Fibroblast of pulmonary artery (primary cell): ENCODE measurements at regions not wholly inside any gene's neighbourhood (a gene's known extent, or its start where the extent isn't known, plus 50 kb on each side); places are given as distances from the start of the nearest gene placed in this dataset.

Experiments
- DNase-seq: peaks from one replicate; pipeline ENCODE4 v3.0.0-alpha.2; 2010; ENCODE audit warnings: low read depth
- H3K4me3 ChIP-seq: replicated peaks from 2 replicates; pipeline ENCODE4 v1.5.1; 2011; ENCODE audit warnings: low read depth, mild to moderate bottlenecking, control low read depth, low read length, moderate library complexity
- CTCF ChIP-seq: IDR thresholded peaks from 2 replicates; pipeline ENCODE4 v1.5.1; 2011; ENCODE audit warnings: mild to moderate bottlenecking, control low read depth, low read length, inconsistent platforms; ENCODE audit errors: missing control alignments

DNA sequence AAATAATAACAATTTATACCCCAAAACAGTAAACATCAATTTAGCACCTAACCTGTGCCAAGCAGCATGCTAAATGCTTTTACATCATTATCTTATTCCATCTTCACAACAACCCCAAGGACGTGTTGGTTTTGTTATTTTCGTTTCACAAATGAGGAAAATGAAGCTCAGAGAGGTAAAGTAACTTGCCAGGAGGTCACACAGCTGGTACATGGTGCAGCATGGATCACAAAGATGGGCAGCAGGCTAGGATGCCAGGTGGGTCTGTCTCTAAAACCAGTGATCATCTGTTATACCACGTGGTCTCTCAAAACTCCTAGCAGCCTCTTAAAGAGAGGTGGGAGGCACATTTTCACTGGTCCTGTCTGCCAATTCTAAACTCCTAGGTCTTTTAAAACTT, 323.6 kb upstream of the F9 start:
- no peak for DNase-seq
- H3K4me3 ChIP-seq, result no peak overlapping the region
- no peak for TF ChIP-seq CTCF

DNA sequence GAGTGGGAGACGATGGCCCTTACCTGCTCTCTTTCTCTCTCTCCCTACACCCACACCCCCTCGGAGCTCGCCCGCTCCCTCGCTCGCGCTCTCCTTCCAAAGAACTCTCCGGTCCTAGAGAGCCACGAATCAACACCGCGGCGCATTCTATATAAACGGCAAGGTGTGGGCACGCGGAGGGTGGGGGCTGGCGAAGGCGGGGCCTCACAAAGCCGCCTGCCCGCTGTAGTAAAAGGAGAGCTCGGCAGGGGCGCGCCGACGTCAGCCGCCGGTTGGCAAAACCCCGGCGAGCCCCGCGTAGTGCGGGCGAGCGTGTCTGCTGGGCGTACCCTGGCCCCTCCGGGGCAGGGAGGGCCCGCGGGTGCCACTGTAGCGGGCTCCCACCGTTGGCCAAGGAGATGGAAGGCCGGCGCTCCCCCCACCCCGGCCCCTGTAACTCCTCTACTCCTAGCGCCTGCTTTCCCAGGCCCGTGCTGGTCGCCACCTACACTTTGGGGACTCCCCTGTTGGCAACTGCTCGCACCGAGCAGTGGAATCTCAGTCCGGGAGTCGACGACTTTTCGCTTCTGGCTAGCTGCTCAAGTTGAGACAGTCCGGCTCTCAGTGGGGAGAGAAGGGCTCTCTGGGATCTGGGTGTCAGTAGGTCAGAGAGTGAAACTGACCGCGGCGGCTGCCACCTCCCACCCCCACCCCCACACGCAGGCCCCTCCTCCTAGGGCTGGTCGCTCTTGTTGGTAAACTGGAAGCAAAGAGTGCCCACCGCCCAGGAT, 325.5 kb upstream of the F9 start:
- no peak for TF ChIP-seq CTCF
- DNase-seq, result no peak
- peak overlapping the region; percentile 22 for H3K4me3 ChIP-seq

DNA sequence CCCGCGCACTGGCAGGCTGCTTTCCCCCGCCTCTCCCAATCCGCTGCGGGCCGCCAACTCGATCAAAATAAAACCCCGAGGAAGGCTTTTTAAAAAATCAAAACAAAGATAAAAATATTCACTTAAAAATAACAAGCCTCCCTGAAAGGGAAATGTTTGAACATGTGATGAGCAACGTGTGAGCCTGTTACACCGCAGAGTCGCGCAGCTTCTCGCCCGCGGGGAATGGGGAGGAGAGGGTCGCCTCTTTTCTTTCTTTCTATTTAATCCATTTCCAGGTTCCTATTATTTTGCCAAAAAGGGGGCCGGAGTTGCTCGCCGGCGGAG, 326.0 kb upstream of the F9 start:
- DNase-seq, result no peak
- H3K4me3 ChIP-seq, result peak overlapping the region; percentile 27
- no peak for TF ChIP-seq CTCF

- no peak for TF ChIP-seq CTCF
- DNase-seq, result no peak
- peak overlapping the region; percentile 27 for H3K4me3 ChIP-seq
These were observed 326.6 kb upstream of the F9 start for GRCh38 chrX:139203651-139204570.

DNA sequence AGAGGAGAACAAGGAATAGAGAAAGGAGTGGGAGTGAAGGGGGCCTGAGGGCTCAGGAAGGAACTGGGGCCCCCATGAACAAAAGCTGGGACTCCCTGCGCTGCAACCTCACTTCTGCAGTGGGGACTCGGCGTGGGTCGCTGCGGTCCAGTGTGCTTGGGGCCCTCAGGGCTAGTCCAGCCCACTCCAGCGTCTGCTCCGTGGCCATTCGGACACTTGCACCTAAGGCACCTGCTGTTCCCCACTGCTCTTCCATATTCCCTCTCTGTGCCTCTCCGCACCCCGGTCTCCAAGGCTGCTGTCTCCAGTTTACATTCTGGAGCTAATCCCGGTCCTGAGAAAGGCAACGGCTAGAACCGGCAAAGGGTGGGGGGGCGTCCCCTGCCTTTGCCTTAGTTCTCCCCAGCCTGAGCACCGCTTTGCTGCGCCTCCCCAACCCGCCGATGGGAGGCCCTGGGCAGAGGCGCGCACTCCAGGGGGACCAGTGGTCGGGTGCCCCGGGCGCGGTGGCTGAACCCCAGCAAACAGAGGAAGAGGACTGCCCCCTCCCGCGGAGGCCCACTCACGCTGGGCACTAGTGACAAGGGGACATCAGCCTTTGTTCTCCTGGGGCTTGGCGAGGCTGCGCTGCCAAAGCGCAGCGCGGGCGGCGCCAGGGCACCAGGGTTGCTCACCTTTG, 327.7 kb upstream of the F9 start:
- H3K4me3 ChIP-seq, result no peak overlapping the region
- no peak for TF ChIP-seq CTCF
- DNase-seq, result no peak

DNA sequence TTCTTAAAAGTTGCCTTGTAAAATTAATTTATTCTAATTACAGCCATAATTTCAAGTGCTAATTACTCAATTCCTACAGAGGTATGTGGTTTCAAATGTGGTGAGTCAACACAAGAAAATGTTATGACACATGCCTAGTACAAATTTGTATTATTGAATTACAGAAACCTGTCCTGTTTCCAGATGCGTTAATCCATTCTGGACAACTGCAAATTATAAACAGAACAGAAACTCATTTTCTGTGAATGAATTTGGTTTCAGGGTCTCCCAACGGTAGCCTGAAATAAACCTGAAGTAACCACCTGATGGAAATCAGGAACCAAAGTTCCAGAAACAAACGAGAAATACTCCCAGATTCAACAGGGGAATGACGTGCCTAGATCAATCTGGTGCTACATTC, 328.6 kb upstream of the F9 start:
- TF ChIP-seq CTCF, result no peak
- no peak for DNase-seq
- no peak overlapping the region for H3K4me3 ChIP-seq
